ENCODE measurements at regions not wholly inside any gene's neighbourhood (a gene's known extent, or its start where the extent isn't known, plus 50 kb on each side); places are given as distances from the start of the nearest gene placed in this dataset.

DNA sequence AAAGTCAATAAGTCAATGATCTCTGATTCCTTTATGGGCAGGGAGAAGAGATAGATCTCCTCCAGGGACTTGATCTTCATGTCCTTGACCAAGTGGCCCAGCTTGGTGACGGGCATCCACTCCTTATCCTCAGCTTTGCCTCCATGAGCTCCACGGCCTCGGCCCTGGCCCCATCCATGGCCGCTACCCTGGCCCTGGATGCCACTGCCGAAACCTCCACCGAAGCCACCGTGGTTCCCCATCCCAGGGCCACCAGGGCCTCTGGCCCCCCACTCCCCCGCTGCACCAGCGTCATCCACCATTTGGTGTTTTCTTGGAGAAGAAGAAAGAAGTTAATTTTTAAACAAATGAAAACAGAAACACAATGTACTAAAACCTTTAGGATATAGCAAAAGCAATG lies 518.1 kb downstream of the GRXCR1 start:
- H3K27ac ChIP-seq = no peak overlapping the region
- no peak for TF ChIP-seq ZFX (IDR thresholded peaks at IDR 0.05; ENCODE audit: borderline replicate concordance)
- TF ChIP-seq, protein P1, sequence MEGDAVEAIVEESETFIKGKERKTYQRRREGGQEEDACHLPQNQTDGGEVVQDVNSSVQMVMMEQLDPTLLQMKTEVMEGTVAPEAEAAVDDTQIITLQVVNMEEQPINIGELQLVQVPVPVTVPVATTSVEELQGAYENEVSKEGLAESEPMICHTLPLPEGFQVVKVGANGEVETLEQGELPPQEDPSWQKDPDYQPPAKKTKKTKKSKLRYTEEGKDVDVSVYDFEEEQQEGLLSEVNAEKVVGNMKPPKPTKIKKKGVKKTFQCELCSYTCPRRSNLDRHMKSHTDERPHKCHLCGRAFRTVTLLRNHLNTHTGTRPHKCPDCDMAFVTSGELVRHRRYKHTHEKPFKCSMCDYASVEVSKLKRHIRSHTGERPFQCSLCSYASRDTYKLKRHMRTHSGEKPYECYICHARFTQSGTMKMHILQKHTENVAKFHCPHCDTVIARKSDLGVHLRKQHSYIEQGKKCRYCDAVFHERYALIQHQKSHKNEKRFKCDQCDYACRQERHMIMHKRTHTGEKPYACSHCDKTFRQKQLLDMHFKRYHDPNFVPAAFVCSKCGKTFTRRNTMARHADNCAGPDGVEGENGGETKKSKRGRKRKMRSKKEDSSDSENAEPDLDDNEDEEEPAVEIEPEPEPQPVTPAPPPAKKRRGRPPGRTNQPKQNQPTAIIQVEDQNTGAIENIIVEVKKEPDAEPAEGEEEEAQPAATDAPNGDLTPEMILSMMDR (IDR thresholded peaks at IDR 0.05) = no peak

DNA sequence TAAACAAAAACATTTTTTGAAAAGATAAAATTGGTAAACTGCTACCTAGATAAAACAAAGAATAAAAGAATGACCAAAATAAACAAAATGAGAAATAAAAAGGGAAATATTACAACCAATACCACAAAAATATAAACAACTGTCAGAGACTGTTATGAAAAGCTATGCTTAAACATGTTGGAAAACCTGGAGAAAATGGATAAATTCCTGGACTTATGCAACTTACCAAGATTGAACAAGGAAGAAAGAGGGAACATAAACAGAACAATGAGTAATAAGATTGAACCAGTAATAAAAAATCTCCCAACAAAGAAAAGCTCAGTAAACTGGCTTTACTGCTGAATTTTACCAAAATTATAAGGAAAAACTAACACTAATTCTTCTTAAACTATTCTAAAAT lies 518.7 kb downstream of the GRXCR1 start:
- no peak overlapping the region for H3K27ac ChIP-seq

DNA sequence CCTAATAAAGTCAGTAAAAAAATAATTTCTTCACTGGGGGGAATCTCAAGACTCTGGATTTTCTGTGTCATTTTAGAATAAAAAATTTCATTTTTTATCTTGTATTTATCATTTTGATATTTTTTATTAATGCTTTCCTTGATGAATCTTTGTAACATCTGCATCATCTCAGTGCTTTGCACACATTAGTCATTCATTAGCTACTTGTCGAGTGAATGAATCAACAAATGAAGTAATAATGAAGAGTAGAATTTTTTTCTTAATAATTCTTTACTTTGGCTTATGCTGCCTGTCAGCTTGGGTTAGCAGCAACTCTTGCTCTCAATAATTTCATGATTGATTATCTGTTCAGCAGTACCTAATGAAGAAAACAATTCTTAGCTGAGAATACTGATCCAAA lies 530.8 kb downstream of the GRXCR1 start:
- TF ChIP-seq, protein P1 (IDR thresholded peaks at IDR 0.05) = no peak
- TF ChIP-seq ZFX (IDR thresholded peaks at IDR 0.05; ENCODE audit: borderline replicate concordance) = no peak
- no peak overlapping the region for H3K27ac ChIP-seq

More for the DNA sequence above, 518.7 kb downstream of the GRXCR1 start:
- TF ChIP-seq ZFX (IDR thresholded peaks at IDR 0.05; ENCODE audit: borderline replicate concordance) = no peak
- TF ChIP-seq, protein P1 (IDR thresholded peaks at IDR 0.05) = no peak

DNA sequence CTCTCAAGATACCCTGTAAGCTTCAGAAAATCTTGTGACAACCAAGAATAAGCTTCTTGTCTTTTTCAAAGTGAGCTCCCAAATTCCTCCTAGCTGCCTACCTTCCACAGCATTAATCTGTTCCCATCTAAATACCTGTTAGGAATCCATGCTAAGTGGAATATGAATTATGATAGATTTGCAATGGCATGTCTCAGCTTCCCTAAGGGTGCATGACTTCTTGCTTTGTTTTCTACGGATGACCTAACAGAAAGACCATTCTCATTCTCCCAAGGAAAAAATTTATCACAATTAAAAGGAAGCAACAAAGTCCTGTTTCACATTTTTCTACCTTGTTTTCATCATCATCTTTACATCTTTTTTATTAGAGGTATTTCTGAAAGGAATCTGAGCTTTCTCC lies 532.7 kb downstream of the GRXCR1 start:
- no peak overlapping the region for H3K27ac ChIP-seq
- TF ChIP-seq, protein P1 (IDR thresholded peaks at IDR 0.05) = no peak
- no peak for TF ChIP-seq ZFX (IDR thresholded peaks at IDR 0.05; ENCODE audit: borderline replicate concordance)

DNA sequence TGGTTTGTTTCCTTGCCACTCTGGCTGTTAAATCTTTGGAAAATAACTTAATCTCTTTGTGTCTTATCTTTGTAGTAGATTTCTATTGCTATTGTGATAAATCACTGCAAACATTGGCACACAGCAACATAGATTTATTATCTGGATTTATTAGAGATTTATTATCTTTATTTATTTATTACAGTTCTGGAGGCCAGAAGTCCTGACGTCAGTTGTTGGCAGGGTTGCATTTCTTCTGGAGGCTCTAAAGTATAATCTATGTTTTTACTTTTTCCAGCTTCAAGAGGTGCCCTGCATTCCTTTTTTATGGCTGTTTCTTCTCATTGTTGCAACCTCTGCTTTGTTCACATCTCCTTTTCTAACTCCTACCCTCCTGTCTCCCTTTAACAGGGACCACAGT lies 542.8 kb downstream of the GRXCR1 start:
- no peak overlapping the region for H3K27ac ChIP-seq
- no peak for TF ChIP-seq ZFX (IDR thresholded peaks at IDR 0.05; ENCODE audit: borderline replicate concordance)
- TF ChIP-seq, protein P1 (IDR thresholded peaks at IDR 0.05) = no peak

DNA sequence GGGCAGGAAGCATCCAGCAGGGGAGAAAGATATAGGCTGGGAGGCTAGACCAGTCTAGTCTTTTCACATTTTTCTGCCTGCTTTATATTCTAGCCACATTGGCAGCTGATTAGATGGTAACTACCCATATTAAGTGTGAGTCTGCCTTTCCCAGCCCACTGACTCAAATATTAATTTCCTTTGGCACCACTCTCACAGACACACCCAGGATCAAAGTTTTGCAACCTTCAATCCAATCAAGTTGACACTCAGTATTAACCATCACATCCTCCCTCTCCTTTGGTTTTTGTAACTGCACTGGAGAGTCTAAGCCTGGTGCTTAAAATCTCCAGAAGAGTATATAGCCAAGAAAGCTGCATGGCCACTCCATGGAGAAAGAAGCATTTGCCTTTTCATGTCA lies 560.4 kb downstream of the GRXCR1 start:
- H3K27ac ChIP-seq = no peak overlapping the region
- TF ChIP-seq, protein P1 (IDR thresholded peaks at IDR 0.05) = no peak
- TF ChIP-seq ZFX (IDR thresholded peaks at IDR 0.05; ENCODE audit: borderline replicate concordance) = no peak

DNA sequence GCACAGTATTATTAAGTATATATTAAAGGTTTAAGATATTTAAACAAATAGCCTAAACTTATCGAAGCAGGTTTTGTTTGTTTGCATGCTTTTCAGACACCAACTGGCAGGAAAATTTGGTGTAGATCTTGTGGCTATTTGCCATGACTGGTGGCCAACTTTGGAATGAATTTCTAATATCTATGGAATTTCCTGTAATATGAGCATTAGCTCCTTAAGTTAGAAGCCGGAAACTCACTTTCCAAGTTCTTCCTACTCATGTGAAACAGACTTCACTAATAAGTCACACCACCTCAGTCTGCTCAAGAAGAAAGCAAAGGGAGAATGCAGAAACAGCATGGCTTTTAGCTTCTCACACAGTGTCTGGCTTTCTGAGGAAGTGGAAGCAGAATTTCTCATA lies 563.9 kb downstream of the GRXCR1 start:
- TF ChIP-seq, protein P1 (IDR thresholded peaks at IDR 0.05) = no peak
- no peak for TF ChIP-seq ZFX (IDR thresholded peaks at IDR 0.05; ENCODE audit: borderline replicate concordance)
- no peak overlapping the region for H3K27ac ChIP-seq

Measured in 22Rv1 (cell line).